ENCODE measurements at regions not wholly inside any gene's neighbourhood (a gene's known extent, or its start where the extent isn't known, plus 50 kb on each side); places are given as distances from the start of the nearest gene placed in this dataset.

DNA sequence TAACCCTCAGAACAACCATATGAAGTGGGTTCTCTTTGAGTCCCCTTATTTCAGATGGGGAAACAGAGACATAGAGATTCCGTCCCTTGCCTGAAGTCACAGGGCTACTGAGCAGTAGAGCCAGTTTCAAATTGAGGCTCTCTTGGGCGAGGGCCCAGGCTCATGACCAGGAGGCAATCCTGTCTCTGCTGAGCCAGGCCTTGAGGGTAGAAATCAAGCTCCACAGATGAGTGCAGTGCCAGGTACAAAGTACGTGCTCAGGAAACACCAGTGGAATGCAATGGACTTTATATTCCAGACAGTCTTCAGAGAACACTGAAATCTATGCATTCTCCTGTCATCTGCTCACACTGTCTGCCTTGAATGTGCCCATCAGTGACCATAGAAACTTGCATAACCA lies 291.7 kb upstream of the MAF start:
- TF ChIP-seq TAF1 (IDR thresholded peaks at IDR 0.05; ENCODE audit: low read depth, low read length) (no peak), POLR2AphosphoS5 (IDR thresholded peaks at IDR 0.05; ENCODE audit: low read depth, low read length) (no peak), POLR2A (IDR thresholded peaks at IDR 0.05; ENCODE audit: low read depth, low read length) (no peak)
